WTC11 (cell line): ENCODE measurements at regions not wholly inside any gene's neighbourhood (a gene's known extent, or its start where the extent isn't known, plus 50 kb on each side); places are given as distances from the start of the nearest gene placed in this dataset.

Experiments
- ATAC-seq: fragments of 200-7000 bp; cut with Tn5 transposase; 2 replicates; pipeline ENCODE4 v1.10.0; 2021; ENCODE audit warnings: mild to moderate bottlenecking, moderate library complexity
- CTCF ChIA-PET: fragments of 300-600 bp; sonication (Branson Sonifier 250); formaldehyde crosslinking; loops from one replicate; lab custom pipeline; 2021; ENCODE audit warnings: antibody characterized with exemption; lab: Charles Lee
- POLR2A ChIA-PET: fragments of 350-600 bp; sonication (Branson Sonifier 250); formaldehyde crosslinking; loops from one replicate; lab custom pipeline; 2021; ENCODE audit warnings: antibody characterized with exemption; lab: Charles Lee
- DNase-seq: peaks from one replicate; pipeline ENCODE4 v3.0.0; 2021; ENCODE audit warnings: low spot score
- H3K27ac Mint-ChIP-seq: 2 replicates; pipeline ENCODE4 v1.8.0; 2021; ENCODE audit warnings: mixed read lengths
- H3K27me3 Mint-ChIP-seq: 2 replicates; pipeline ENCODE4 v1.8.0; 2021; ENCODE audit warnings: low read depth, mild to moderate bottlenecking, moderate library complexity, mixed read lengths
- H3K36me3 Mint-ChIP-seq: 2 replicates; pipeline ENCODE4 v1.8.0; 2021; ENCODE audit warnings: mixed read lengths
- H3K4me1 Mint-ChIP-seq: 2 replicates; pipeline ENCODE4 v1.8.0; 2022; ENCODE audit warnings: mixed read lengths
- H3K4me3 Mint-ChIP-seq: 2 replicates; pipeline ENCODE4 v1.8.0; 2021; ENCODE audit warnings: mild to moderate bottlenecking, moderate library complexity, mixed read lengths
- H3K9me3 Mint-ChIP-seq: 2 replicates; pipeline ENCODE4 v1.8.0; 2021; ENCODE audit warnings: mixed read lengths
- EMX1 ChIP-seq: fragments of 250-450 bp; sonication (Bioruptor Pico); IDR thresholded peaks from 2 replicates; pipeline ENCODE4 v1.8.0; 2021; ENCODE audit warnings: mild to moderate bottlenecking
- FOXJ3 ChIP-seq: sonication (generic); formaldehyde crosslinking; IDR thresholded peaks from 2 replicates; pipeline ENCODE4 v1.9.0; 2021; ENCODE audit warnings: missing genetic modification reagents, mild to moderate bottlenecking, borderline replicate concordance
- PRRX2 ChIP-seq: fragments of 250-450 bp; sonication (Bioruptor Pico); IDR thresholded peaks from 2 replicates; pipeline ENCODE4 v1.8.0; 2021; ENCODE audit warnings: mild to moderate bottlenecking
- SP1 ChIP-seq: sonication (generic); formaldehyde crosslinking; conservative IDR thresholded peaks from 2 replicates; pipeline ENCODE4 v1.8.1; 2022; ENCODE audit warnings: missing genetic modification reagents
- TEAD4 ChIP-seq: sonication (generic); formaldehyde crosslinking; IDR thresholded peaks from 2 replicates; pipeline ENCODE4 v1.8.0; 2022; ENCODE audit warnings: mild to moderate bottlenecking, missing genetic modification reagents
- ZBTB21 ChIP-seq: sonication (generic); formaldehyde crosslinking; IDR thresholded peaks from 2 replicates; pipeline ENCODE4 v1.8.1; 2023; ENCODE audit warnings: mild to moderate bottlenecking, missing genetic modification reagents, borderline replicate concordance
- ZNF138 ChIP-seq: sonication (generic); formaldehyde crosslinking; conservative IDR thresholded peaks from 2 replicates; pipeline ENCODE4 v1.8.1; 2022; ENCODE audit warnings: mild to moderate bottlenecking, moderate library complexity, missing genetic modification reagents
- ZNF219 ChIP-seq: sonication (generic); formaldehyde crosslinking; IDR thresholded peaks from 2 replicates; pipeline ENCODE4 v1.8.0; 2023; ENCODE audit warnings: missing genetic modification reagents, mild to moderate bottlenecking, borderline replicate concordance
- ZNF263 ChIP-seq: sonication (generic); formaldehyde crosslinking; IDR thresholded peaks from 2 replicates; pipeline ENCODE4 v1.8.1; 2022; ENCODE audit warnings: low read depth, mild to moderate bottlenecking, moderate library complexity, missing genetic modification reagents
- ZNF396 ChIP-seq: fragments of 250-450 bp; sonication (Bioruptor Pico); IDR thresholded peaks from 2 replicates; pipeline ENCODE4 v1.8.0; 2021; ENCODE audit warnings: mild to moderate bottlenecking, moderate library complexity, borderline replicate concordance
- TF ChIP-seq, protein P1 (sequence below): sonication (generic); formaldehyde crosslinking; IDR thresholded peaks from 2 replicates; pipeline ENCODE4 v1.8.0; 2022; ENCODE audit warnings: mild to moderate bottlenecking, missing genetic modification reagents
- TF ChIP-seq, protein P2 (sequence below): sonication (generic); formaldehyde crosslinking; IDR thresholded peaks from 2 replicates; pipeline ENCODE4 v1.8.1; 2022; ENCODE audit warnings: mild to moderate bottlenecking, moderate library complexity, missing genetic modification reagents
- TF ChIP-seq, protein P3 (sequence below): sonication (generic); formaldehyde crosslinking; IDR thresholded peaks from 2 replicates; pipeline ENCODE4 v1.8.1; 2022; ENCODE audit warnings: missing genetic modification reagents, borderline replicate concordance
- TF ChIP-seq, protein P4 (sequence below): fragments of 250-450 bp; sonication (Bioruptor Pico); IDR thresholded peaks from 2 replicates; pipeline ENCODE4 v1.9.0; 2021; ENCODE audit warnings: mild to moderate bottlenecking
- TF ChIP-seq, protein P5 (sequence below): fragments of 250-450 bp; sonication (Bioruptor Pico); IDR thresholded peaks from 2 replicates; pipeline ENCODE4 v2.1.2; 2022; ENCODE audit warnings: mild to moderate bottlenecking, moderate library complexity
- TF ChIP-seq, protein P6 (sequence below): sonication (generic); formaldehyde crosslinking; IDR thresholded peaks from 2 replicates; pipeline ENCODE4 v1.8.1; 2023; ENCODE audit warnings: mild to moderate bottlenecking, missing genetic modification reagents
- TF ChIP-seq, protein P7 (sequence below): sonication (generic); formaldehyde crosslinking; IDR thresholded peaks from 2 replicates; pipeline ENCODE4 v1.8.0; 2022; ENCODE audit warnings: mild to moderate bottlenecking, missing genetic modification reagents
- TF ChIP-seq, protein P8 (sequence below): sonication (generic); formaldehyde crosslinking; IDR thresholded peaks from 2 replicates; pipeline ENCODE4 v1.8.0; 2022; ENCODE audit warnings: mild to moderate bottlenecking, missing genetic modification reagents
- TF ChIP-seq, protein P9 (sequence below): sonication (generic); formaldehyde crosslinking; IDR thresholded peaks from 2 replicates; pipeline ENCODE4 v1.8.1; 2023; ENCODE audit warnings: mild to moderate bottlenecking, missing genetic modification reagents, moderate library complexity

DNA sequence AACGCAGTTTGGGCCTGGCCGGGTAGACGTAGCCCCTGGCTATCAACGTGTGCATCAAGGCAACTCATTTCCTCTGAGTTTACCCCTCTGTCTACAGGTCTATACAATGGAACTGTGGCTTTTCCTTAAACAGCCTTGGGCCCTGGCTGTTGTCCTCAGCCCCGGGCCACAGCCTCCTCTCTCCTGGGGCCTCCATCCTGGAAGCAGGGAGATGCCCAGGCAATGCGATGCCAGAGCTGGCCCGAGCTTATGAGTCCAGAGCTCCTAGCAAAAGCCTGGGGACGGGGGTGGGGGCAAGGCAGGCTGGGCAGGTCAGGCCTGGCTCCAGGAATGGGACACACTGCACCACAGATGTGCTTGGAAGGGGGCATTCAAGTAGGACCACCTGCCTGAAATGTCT lies 89.6 kb upstream of the SMNDC1 start:
- ATAC-seq (no peak), DNase-seq (no peak)
- CTCF ChIA-PET = interaction anchor here (0.9 kb wide), 1 partner anchor 278 kb away, joined by 3 read pairs; no protein-coding TSS in a partner anchor

DNA sequence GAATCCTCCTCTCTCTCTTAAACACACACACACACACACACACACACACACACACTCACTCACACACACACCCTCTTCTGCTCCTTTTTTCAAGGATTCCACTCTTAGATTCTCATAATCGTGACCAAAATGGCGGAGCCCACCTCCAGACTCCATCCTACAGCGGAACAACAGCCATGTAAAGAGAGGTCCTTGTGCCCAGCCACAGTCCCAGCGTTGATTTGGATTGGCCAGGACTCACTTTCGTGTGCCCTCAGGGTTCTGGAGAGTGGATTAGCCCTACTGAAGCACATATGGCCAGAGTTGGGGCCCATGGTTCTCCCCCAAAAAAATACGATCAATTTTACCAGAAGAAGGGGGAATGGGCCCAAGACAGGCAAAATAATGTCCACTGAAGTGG lies 90.2 kb upstream of the SMNDC1 start:
- ChIA-PET POLR2A (no interaction called here), CTCF (interaction anchor here (0.9 kb wide), 1 partner anchor 277 kb away, joined by 3 read pairs; no protein-coding TSS in a partner anchor)
- DNase-seq (no peak), ATAC-seq (no peak)
- H3K27ac Mint-ChIP-seq = no peak overlapping the region
- TF ChIP-seq ZBTB21 (CRISPR knock-in tag) = no peak
- no peak for TF ChIP-seq PRRX2 (CRISPR knock-in tag)
- no peak for TF ChIP-seq FOXJ3
- TF ChIP-seq, protein P1, sequence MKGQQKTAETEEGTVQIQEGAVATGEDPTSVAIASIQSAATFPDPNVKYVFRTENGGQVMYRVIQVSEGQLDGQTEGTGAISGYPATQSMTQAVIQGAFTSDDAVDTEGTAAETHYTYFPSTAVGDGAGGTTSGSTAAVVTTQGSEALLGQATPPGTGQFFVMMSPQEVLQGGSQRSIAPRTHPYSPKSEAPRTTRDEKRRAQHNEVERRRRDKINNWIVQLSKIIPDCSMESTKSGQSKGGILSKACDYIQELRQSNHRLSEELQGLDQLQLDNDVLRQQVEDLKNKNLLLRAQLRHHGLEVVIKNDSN = no peak
- TF ChIP-seq, protein P2, sequence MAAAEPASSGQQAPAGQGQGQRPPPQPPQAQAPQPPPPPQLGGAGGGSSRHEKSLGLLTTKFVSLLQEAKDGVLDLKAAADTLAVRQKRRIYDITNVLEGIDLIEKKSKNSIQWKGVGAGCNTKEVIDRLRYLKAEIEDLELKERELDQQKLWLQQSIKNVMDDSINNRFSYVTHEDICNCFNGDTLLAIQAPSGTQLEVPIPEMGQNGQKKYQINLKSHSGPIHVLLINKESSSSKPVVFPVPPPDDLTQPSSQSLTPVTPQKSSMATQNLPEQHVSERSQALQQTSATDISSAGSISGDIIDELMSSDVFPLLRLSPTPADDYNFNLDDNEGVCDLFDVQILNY (CRISPR knock-in tag) = no peak
- TF ChIP-seq, protein P3, sequence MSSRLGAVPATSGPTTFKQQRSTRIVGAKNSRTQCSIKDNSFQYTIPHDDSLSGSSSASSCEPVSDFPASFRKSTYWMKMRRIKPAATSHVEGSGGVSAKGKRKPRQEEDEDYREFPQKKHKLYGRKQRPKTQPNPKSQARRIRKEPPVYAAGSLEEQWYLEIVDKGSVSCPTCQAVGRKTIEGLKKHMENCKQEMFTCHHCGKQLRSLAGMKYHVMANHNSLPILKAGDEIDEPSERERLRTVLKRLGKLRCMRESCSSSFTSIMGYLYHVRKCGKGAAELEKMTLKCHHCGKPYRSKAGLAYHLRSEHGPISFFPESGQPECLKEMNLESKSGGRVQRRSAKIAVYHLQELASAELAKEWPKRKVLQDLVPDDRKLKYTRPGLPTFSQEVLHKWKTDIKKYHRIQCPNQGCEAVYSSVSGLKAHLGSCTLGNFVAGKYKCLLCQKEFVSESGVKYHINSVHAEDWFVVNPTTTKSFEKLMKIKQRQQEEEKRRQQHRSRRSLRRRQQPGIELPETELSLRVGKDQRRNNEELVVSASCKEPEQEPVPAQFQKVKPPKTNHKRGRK (CRISPR knock-in tag) = no peak
- TF ChIP-seq, protein P4, sequence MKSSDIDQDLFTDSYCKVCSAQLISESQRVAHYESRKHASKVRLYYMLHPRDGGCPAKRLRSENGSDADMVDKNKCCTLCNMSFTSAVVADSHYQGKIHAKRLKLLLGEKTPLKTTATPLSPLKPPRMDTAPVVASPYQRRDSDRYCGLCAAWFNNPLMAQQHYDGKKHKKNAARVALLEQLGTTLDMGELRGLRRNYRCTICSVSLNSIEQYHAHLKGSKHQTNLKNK (CRISPR knock-in tag) = no peak
- no peak overlapping the region for H3K4me3 Mint-ChIP-seq
- H3K9me3 Mint-ChIP-seq = no peaks in the 10 kb centered on the region
- no peaks in the 10 kb centered on the region for H3K27me3 Mint-ChIP-seq
- H3K4me1 Mint-ChIP-seq = peaks cover 35% of the 10 kb centered on the region
- no peaks in the 10 kb centered on the region for H3K36me3 Mint-ChIP-seq

More for the DNA sequence above, 89.6 kb upstream of the SMNDC1 start:
- POLR2A ChIA-PET = interaction anchor here (0.6 kb wide), 1 partner anchor 29 kb away, joined by 3 read pairs; no protein-coding TSS in a partner anchor
- TF ChIP-seq, protein P5, sequence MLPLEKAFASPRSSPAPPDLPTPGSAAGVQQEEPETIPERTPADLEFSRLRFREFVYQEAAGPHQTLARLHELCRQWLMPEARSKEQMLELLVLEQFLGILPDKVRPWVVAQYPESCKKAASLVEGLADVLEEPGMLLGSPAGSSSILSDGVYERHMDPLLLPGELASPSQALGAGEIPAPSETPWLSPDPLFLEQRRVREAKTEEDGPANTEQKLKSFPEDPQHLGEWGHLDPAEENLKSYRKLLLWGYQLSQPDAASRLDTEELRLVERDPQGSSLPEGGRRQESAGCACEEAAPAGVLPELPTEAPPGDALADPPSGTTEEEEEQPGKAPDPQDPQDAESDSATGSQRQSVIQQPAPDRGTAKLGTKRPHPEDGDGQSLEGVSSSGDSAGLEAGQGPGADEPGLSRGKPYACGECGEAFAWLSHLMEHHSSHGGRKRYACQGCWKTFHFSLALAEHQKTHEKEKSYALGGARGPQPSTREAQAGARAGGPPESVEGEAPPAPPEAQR (CRISPR knock-in tag) = no peak
- no peak for TF ChIP-seq TEAD4 (CRISPR knock-in tag)
- TF ChIP-seq, protein P6, sequence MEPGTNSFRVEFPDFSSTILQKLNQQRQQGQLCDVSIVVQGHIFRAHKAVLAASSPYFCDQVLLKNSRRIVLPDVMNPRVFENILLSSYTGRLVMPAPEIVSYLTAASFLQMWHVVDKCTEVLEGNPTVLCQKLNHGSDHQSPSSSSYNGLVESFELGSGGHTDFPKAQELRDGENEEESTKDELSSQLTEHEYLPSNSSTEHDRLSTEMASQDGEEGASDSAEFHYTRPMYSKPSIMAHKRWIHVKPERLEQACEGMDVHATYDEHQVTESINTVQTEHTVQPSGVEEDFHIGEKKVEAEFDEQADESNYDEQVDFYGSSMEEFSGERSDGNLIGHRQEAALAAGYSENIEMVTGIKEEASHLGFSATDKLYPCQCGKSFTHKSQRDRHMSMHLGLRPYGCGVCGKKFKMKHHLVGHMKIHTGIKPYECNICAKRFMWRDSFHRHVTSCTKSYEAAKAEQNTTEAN = no peak
- H3K27ac Mint-ChIP-seq = no peak overlapping the region
- no peaks in the 10 kb centered on the region for H3K36me3 Mint-ChIP-seq
- no peak overlapping the region for H3K4me3 Mint-ChIP-seq
- no peaks in the 10 kb centered on the region; the same call in 1 of the 2 replicates for H3K27me3 Mint-ChIP-seq
- peaks cover 35% of the 10 kb centered on the region for H3K4me1 Mint-ChIP-seq
- H3K9me3 Mint-ChIP-seq = no peaks in the 10 kb centered on the region

DNA sequence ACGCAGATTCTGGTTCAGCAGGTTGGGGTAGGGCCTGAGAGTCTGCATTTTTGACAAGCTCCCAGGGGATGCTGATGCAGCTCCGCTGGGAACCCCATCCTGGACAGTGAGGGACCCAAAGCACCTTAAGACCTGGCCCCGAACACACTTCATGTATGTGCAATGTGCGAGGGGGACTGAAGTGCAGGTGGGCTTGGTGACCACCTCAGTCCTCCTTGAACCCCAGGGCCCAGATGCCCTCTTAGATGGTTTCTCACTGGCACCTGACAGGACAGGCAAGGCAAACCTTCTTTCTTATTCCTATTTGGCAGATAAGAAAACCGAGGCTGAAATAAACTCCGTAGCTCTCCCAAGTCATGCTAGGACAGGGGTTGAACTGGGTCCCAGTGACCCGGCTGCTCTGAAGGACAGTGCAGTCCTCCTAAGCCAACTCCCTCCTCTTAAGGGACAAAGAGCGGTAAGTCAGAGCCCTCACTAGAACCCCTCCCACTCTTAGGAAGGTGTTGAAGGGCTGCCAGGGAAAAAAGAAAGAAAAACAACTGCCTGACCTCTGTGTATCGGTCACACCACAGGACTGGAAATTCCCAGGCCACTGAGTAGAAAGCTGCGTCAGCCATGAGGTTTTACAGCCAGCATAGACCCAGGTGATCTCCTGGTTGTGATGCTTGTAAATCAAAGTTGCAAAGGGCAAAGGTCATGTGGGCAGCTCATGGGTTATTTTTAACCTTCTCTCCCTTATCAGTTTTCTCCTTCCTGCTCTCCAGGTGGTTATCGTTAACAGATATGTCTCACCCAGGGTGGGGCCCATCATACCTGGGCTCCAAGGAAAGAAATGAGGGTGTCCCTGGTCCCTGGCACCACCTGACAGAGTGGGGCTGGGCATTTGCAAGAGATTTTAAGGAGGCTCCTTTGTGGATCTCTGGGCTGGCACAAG lies 90.9 kb upstream of the SMNDC1 start:
- H3K4me3 Mint-ChIP-seq = no peak overlapping the region
- POLR2A ChIA-PET = no interaction called here
- CTCF ChIA-PET = no interaction called here
- H3K4me1 Mint-ChIP-seq = peaks cover 35% of the 10 kb centered on the region
- no peaks in the 10 kb centered on the region for H3K27me3 Mint-ChIP-seq
- H3K27ac Mint-ChIP-seq = no peak overlapping the region
- no peak for TF ChIP-seq ZNF263 (CRISPR knock-in tag)
- TF ChIP-seq, protein P7, sequence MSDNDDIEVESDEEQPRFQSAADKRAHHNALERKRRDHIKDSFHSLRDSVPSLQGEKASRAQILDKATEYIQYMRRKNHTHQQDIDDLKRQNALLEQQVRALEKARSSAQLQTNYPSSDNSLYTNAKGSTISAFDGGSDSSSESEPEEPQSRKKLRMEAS (CRISPR knock-in tag) = no peak
- no peak for TF ChIP-seq ZNF396 (CRISPR knock-in tag)
- no peak for TF ChIP-seq SP1 (CRISPR knock-in tag)
- no peak for TF ChIP-seq ZNF219 (CRISPR knock-in tag)
- TF ChIP-seq ZNF138 (CRISPR knock-in tag) = no peak
- TF ChIP-seq, protein P8, sequence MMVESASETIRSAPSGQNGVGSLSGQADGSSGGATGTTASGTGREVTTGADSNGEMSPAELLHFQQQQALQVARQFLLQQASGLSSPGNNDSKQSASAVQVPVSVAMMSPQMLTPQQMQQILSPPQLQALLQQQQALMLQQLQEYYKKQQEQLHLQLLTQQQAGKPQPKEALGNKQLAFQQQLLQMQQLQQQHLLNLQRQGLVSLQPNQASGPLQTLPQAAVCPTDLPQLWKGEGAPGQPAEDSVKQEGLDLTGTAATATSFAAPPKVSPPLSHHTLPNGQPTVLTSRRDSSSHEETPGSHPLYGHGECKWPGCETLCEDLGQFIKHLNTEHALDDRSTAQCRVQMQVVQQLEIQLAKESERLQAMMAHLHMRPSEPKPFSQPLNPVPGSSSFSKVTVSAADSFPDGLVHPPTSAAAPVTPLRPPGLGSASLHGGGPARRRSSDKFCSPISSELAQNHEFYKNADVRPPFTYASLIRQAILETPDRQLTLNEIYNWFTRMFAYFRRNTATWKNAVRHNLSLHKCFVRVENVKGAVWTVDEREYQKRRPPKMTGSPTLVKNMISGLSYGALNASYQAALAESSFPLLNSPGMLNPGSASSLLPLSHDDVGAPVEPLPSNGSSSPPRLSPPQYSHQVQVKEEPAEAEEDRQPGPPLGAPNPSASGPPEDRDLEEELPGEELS (CRISPR knock-in tag) = no peak
- no peak for TF ChIP-seq ZBTB21 (CRISPR knock-in tag)
- TF ChIP-seq, protein P9, sequence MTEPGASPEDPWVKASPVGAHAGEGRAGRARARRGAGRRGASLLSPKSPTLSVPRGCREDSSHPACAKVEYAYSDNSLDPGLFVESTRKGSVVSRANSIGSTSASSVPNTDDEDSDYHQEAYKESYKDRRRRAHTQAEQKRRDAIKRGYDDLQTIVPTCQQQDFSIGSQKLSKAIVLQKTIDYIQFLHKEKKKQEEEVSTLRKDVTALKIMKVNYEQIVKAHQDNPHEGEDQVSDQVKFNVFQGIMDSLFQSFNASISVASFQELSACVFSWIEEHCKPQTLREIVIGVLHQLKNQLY = no peak
- TF ChIP-seq EMX1 (CRISPR knock-in tag) = no peak
- no peaks in the 10 kb centered on the region for H3K36me3 Mint-ChIP-seq
- DNase-seq (no peak), ATAC-seq (no peak)
- H3K9me3 Mint-ChIP-seq = no peaks in the 10 kb centered on the region
